GM21528 (cell line): ENCODE measurements at regions not wholly inside any gene's neighbourhood (a gene's known extent, or its start where the extent isn't known, plus 50 kb on each side); places are given as distances from the start of the nearest gene placed in this dataset.
"Not testable (repeated sequence)": the region's sequence is repeated elsewhere in the genome, so short reads cannot be mapped to it uniquely, and the experiment has no call there.

Experiments used
- ATAC-seq: cut with Tn5 transposase; IDR thresholded peaks from one replicate; pipeline ENCODE4 v1.9.1; 2021; ENCODE audit warnings: mild to moderate bottlenecking, moderate library complexity; ENCODE audit not compliant: unreplicated experiment, low FRiP score

GRCh38 chr3:99586701-99587100 lies 51.7 kb upstream of the COL8A1 start:
- ATAC-seq, result no peak

- ATAC-seq, result no peak
These were observed 58.4 kb upstream of the COL8A1 start for GRCh38 chr3:99579965-99580364.

- ATAC-seq, result no peak
These were observed 59.1 kb upstream of the COL8A1 start for GRCh38 chr3:99579246-99579645.

- no peak for ATAC-seq
These were observed 59.9 kb upstream of the COL8A1 start for GRCh38 chr3:99578339-99578970.

DNA sequence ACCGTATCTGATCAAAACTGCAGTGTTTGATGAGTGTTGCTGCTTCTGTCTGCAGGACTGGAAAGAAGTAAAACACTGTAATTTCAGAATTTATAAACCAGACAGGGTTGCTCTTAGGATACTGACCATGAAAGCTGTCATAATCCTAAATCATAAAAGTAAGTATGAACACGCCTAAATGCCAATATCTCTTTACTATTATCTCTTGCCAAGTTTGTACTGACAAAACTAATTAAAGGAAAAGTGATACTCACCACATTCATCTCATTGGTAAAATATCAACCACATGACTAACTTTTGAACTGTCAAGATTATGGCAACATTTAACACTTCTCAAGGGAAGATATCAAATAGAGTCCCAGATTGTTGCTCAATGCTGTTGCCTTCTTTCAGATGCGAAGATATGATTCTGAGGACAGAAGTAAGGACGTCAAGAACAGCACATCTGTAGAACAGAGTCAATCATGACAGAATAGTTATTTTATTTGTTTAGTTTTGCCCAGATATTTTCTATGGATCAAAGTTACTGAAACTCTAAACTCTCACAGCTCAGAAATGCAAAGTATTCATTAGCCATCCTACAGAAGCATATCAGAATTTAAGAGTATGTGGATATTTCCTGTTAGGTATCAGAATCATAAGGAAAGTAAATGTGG lies 61.4 kb upstream of the COL8A1 start:
- ATAC-seq, result no peak

DNA sequence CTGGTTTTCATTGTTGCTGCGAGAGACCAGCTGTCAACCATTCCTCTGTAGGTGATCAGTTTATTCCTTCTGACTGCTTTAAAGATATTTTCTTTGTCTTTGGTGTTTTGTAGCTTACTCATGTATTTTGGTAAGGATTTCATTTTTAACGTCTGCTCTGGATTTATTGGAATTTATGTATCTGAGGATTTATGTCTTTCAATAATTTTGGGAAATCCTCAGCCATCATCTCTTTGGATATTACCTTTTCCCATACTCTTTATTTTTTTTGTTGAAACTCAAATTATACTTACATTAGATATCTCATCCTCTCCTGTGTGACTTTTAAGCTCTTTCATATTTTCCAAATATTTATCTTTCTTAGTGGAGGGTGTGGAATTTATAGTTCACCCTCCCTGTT lies 62.7 kb upstream of the COL8A1 start:
- no peak for ATAC-seq

- no peak for ATAC-seq
These were observed 68.3 kb upstream of the COL8A1 start for GRCh38 chr3:99570061-99570460.

GRCh38 chr3:99568663-99569335 lies 69.6 kb upstream of the COL8A1 start:
- no peak for ATAC-seq

DNA sequence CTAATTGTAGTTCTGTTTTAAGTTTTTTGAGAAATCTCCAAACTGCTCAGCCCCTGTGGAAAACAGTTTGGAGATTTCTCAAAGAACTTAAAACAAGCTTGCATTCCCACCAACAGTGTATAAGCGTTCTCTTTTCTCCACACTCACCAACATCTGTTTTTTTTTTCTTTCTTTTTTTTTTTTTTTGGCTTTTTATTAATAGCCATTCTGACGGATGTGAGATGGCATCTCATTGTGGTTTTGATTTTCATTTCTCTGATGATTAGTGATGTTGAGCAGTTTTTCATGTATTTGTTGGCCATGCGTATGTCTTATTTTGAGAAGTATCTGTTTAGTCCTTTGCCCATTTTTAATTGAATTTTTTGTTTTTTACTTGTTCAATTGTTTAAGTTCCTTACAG lies 73.1 kb upstream of the COL8A1 start:
- ATAC-seq, result no peak

DNA sequence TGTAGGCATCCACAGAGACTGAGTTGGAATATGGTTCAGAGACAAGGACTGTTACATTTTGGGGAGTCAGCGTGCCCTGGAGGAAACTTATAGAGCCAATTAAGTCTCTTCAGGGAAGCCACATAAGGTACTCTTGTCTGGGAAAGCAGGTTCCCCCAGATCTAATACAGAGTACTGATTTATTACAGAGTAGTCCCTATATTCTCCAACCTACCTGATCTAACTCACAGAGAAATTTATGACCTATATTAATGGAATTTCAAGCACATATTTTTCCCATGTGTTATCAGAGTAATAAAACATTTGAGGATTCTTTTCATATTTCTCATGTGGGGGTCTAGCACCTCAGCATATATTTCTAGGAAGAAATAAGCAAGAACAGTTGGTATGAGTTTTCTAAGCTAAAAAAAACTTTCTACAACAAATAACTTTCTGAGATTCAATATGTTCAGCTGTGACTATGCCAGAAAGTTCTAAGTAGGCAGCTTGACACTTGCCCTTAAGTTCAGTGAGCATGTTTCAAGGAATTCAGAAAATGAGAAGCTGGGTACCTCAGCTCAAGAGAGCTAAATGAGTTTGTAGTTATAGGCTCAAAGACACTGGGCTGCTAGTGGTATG lies 75.3 kb upstream of the COL8A1 start:
- no peak for ATAC-seq

DNA sequence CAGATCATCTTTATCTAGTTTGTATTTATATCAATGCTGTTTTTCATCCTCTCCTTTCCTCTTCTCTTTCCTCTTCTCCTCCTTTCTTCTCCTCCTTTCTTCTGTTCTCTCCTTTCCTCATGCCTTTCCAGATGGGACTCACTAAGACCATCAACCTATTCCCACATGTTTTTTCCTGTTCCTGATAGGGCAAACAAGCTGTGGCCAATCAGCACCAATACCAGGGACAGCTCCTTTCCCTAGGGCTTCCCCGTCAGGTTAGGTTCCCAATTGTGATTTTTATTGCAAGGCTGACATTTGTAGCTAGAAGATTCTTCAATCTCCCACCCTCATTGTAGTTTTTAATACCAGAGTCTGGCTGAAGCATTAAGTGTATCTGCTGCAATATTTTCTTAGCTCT lies 76.3 kb upstream of the COL8A1 start:
- no peak for ATAC-seq

DNA sequence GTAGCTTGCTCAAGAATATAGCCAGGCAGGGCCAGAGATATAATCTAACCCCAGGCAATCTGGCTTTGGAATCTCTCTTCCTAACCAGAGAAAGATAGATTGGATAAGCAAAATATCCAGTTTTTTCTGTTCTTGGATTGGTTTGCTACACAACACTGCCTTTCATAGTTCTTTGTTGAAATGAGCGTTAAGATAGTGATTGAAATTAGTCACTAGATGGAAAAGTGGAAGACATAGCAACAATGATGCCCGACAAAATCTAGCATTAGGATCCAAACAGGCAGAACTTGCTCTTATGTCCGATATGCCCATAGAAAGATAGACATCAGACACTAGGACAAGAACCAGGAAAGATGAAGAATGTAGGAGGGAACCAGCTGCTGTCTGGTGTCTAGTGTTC lies 77.3 kb upstream of the COL8A1 start:
- ATAC-seq, result no peak

- ATAC-seq, result no peak
These were observed 79.2 kb upstream of the COL8A1 start for GRCh38 chr3:99559196-99559595.

DNA sequence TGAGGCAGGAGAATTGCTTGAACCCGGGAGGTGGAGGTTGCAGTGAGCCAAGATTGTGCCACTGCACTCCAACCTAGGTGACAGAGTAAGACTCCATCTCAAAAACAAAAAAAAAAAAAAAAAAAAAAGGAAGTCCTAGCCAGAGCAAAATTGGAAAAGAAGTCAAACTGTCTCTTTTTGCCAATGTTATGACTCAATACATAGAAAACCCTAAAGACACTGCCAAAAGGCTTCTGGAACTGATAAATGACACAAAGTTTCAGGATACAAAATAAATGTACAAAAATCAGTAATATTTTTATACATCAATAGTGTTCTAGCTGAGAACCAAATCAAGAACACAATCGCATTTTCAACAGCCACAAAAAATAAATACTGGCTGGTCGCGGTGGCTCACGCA lies 82.5 kb upstream of the COL8A1 start:
- ATAC-seq, result not testable (repeated sequence)

- no peak for ATAC-seq
These were observed 86.9 kb upstream of the COL8A1 start for GRCh38 chr3:99551520-99551919.

- ATAC-seq, result no peak
These were observed 88.3 kb upstream of the COL8A1 start for GRCh38 chr3:99549957-99550603.

- ATAC-seq, result no peak
These were observed 89.2 kb upstream of the COL8A1 start for GRCh38 chr3:99549220-99549619.

DNA sequence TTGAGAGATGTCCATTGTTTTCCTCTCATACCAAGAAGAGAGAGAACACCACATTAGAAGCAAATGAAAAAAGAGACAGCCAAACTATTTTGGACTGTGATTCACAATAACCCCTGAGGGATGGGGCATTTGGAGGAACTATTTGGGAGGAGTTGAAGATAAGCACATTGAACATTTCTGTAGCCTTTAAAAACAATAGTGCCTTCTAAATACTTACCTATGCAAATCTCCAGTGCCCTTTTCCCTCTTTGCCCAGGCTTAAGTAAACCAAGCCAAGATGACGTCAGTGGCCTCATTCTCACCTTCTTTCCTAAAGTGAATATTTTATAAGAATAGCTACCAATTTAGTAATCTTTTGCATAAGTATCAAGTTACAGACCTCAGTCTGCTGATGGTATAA lies 89.7 kb upstream of the COL8A1 start:
- ATAC-seq, result no peak

GRCh38 chr3:99545941-99546580 lies 92.3 kb upstream of the COL8A1 start:
- ATAC-seq, result no peak

- no peak for ATAC-seq
These were observed 93.6 kb upstream of the COL8A1 start for GRCh38 chr3:99544786-99545281.
